Heart right ventricle (tissue), 16 donors: ENCODE measurements at regions not wholly inside any gene's neighbourhood (a gene's known extent, or its start where the extent isn't known, plus 50 kb on each side); places are given as distances from the start of the nearest gene placed in this dataset.

Experiments used
- ATAC-seq, 8 donors: fragments of 200-7000 bp; cut with Tn5 transposase; one replicate each; pipeline ENCODE4 v1.9.1; 2020; ENCODE audit warnings: mild to moderate bottlenecking in 8 of 8, moderate library complexity in 8 of 8, moderate number of reproducible peaks in 1 of 8
- DNase-seq, 2 donors: peaks; one replicate each; pipeline ENCODE4 v3.0.0-alpha.2; 2020
- H3K27ac ChIP-seq, 10 donors: fragments of 200-600 bp; sonication (generic) in 2 of 10; one replicate each; pipeline versions ENCODE4 v1.5.0 to v1.8.0; 2020 to 2022; ENCODE audit warnings: mild to moderate bottlenecking in 3 of 10
- H3K27me3 ChIP-seq, 7 donors: fragments of 200-600 bp; one replicate each; pipeline ENCODE4 v1.8.0; 2021 to 2022; ENCODE audit warnings: mild to moderate bottlenecking in 2 of 7
- H3K36me3 ChIP-seq, 9 donors: fragments of 200-600 bp; sonication (generic) in 1 of 9; one replicate each; pipeline versions ENCODE4 v1.5.0 to v1.8.0; 2020 to 2022; ENCODE audit warnings: mild to moderate bottlenecking in 2 of 9
- H3K4me1 ChIP-seq, 9 donors: fragments of 200-600 bp; sonication (generic) in 1 of 9; one replicate each; pipeline versions ENCODE4 v1.5.0 to v1.8.0; 2020 to 2022; ENCODE audit warnings: mild to moderate bottlenecking in 4 of 9
- H3K4me3 ChIP-seq, 10 donors: fragments of 200-600 bp; sonication (generic) in 2 of 10; one replicate each; pipeline versions ENCODE4 v1.5.0 to v1.8.0; 2020 to 2022; ENCODE audit warnings: mild to moderate bottlenecking in 7 of 10, moderate library complexity in 2 of 10
- H3K9me3 ChIP-seq, 11 donors: fragments of 200-600 bp in 10 of 11; sonication (generic) in 2 of 11; one replicate each; pipeline versions ENCODE4 v1.5.0 to v1.8.0; 2013 to 2022; ENCODE audit warnings: mild to moderate bottlenecking in 2 of 11, control low read depth in 1 of 11, moderate library complexity in 1 of 11
- WGBS, 2 donors: extraction: QIAGEN DNeasy Blood & Tissue Kit; methylation state at CpG; one replicate each; pipeline ENCODE4 v1.1.7; 2013; ENCODE audit warnings: inconsistent platforms in 1 of 2; 5-methylcytosine and 5-hydroxymethylcytosine counted together
- intact Hi-C, 10 donors: fragments of 100-400 bp; cut with DNase I; formaldehyde crosslinking; loops; one replicate each; pipeline versions ENCODE4 v1.11.1 to v1.14.2; 2022
- TF ChIP-seq, protein P1 (sequence below), 9 donors: fragments of 200-600 bp; sonication (generic) in 2 of 9; IDR thresholded peaks; one replicate each; pipeline versions ENCODE4 v1.5.0 to v1.8.0; 2021 to 2022; ENCODE audit warnings: antibody characterized with exemption in 9 of 9, mild to moderate bottlenecking in 5 of 9, moderate library complexity in 1 of 9
- donor health status: Arrhythmogenic right ventricular cardiomyopathy.
- donor health status: ischemic (EF 13 %, LVEDD 7.1; RV severe dilation, severe dysfunction).
- donor health status: healthy with polysubstance abuse.
- donor health status: DM: no; HTN: yes; CAD: no.
- donor health status: DM: no; HTN: no; CAD: no.
- donor health status: ischemic (EF 25% LVEDD 6.9; RV normal size, moderate dysfunction).
- donor health status: ischemic (EF 25% LVEDD 5.7; RV mildly dilated, moderate dysfunction).
- donor health status: healthy.
- donor health status: DM: yes; HTN: yes; CAD: no.
- donor health status: Ischemic cardiomyopathy.
- donor health status: ischemic (EF 35%, LVEDD 5.7; RV mildly dilated, moderate dysfunction).
- donor health status: nonischemic (EF 11% LVEDD 7.7; RV severe dilation, severe dysfunction).
- donor health status: DM: yes; HTN: yes; CAD: no.
- donor health status: PGD.
- donor health status: ischemic (EF 29% LVEDD 5.4; RV normal size, mild dysfunction).
- donor health status: nonischemic (EF 23%, LVEDD 6.1; RV moderate dilation, normal function).

DNA sequence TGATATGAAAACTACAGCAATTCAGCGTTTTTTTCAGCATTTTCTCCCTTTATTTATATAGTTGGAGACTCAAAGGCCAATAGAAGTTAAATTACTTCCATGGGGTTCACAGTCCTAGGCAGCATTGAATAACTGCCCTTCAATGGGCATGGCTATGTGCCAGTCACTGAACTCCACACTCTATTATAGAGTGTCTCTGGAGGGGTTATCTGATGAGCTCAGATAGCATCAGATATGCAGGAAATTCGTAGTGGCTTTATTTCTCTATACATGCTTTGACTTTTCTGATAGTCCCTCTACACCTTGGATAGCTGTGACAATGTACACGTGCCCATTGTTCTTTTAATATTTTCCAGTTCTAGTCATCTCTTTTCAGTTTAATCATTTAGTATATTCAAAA is 396.9 kb upstream of the CBLB start:
- no peaks in the 10 kb centered on the region for H3K27me3 ChIP-seq
- WGBS, 2 donors: 35 to 41% methylated on average over 3 of the region's 3 CpGs
- H3K4me3 ChIP-seq: no peak overlapping the region

DNA sequence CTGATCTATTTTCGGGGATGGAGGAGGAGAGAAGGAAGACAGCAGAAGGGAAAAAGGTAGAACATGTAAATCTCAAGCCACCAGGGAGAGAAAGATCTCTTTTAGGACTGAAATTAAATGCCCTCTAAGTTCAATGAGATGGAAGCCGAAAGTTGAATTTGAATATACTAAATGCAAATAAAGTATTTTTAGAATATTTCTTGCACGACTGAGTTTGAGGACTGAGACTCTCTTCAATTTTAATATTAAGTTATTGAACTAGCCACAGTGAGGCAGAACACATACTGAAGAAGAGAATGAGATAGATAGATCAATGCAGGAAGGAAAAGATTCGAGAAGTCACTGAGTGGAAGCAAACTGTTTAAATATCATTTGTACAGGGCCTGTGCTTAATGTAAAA is 399.9 kb upstream of the CBLB start:
- ATAC-seq: no peak
- no peaks in the 10 kb centered on the region for H3K4me1 ChIP-seq

More for the DNA sequence above, 396.9 kb upstream of the CBLB start:
- TF ChIP-seq, protein P1, sequence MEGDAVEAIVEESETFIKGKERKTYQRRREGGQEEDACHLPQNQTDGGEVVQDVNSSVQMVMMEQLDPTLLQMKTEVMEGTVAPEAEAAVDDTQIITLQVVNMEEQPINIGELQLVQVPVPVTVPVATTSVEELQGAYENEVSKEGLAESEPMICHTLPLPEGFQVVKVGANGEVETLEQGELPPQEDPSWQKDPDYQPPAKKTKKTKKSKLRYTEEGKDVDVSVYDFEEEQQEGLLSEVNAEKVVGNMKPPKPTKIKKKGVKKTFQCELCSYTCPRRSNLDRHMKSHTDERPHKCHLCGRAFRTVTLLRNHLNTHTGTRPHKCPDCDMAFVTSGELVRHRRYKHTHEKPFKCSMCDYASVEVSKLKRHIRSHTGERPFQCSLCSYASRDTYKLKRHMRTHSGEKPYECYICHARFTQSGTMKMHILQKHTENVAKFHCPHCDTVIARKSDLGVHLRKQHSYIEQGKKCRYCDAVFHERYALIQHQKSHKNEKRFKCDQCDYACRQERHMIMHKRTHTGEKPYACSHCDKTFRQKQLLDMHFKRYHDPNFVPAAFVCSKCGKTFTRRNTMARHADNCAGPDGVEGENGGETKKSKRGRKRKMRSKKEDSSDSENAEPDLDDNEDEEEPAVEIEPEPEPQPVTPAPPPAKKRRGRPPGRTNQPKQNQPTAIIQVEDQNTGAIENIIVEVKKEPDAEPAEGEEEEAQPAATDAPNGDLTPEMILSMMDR (IDR thresholded peaks at IDR 0.05): no peak
- DNase-seq (no peak), ATAC-seq (no peak)
- no peaks in the 10 kb centered on the region for H3K4me1 ChIP-seq
- H3K9me3 ChIP-seq: peaks cover 0 to 2% (median 0%) of the 10 kb centered on the region in 11 donors
- intact Hi-C loops: no loop called here
- no peak overlapping the region for H3K27ac ChIP-seq
- no peaks in the 10 kb centered on the region for H3K36me3 ChIP-seq

DNA sequence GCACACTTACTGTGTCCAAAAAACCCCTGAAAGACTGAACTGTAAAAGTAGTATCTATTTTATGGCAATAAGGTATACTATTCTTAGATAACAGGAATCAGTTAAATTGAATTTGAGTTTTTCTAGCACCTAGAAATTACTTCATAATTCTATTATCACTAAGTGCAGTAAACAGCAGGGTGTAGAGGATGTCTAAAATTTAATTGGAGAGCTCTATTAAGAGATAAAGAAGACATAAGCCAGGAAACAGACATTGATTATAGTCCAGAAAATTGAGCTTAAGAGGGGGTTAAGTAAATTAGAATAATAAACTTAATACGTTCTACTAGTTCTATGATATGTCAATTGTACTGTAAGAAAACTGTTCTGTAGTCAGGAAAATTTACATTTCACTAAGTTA is 403.5 kb upstream of the CBLB start:
- no peak overlapping the region for H3K4me3 ChIP-seq
- no peaks in the 10 kb centered on the region for H3K36me3 ChIP-seq
- DNase-seq (no peak), ATAC-seq (no peak)
- no peaks in the 10 kb centered on the region for H3K27me3 ChIP-seq
- TF ChIP-seq, protein P1 (IDR thresholded peaks at IDR 0.05): no peak
- no peaks in the 10 kb centered on the region for H3K9me3 ChIP-seq
- intact Hi-C loops: no loop called here
- 82 to 90% methylated on average over 1 of the region's 1 CpG for WGBS, 2 donors
- H3K27ac ChIP-seq: no peak overlapping the region
- H3K4me1 ChIP-seq: no peaks in the 10 kb centered on the region

More for the DNA sequence above, 399.9 kb upstream of the CBLB start:
- 91 to 93% methylated on average over 4 of the region's 4 CpGs for WGBS, 2 donors
- no peak overlapping the region for H3K27ac ChIP-seq
- H3K36me3 ChIP-seq: no peaks in the 10 kb centered on the region
- intact Hi-C loops: no loop called here
- no peak for DNase-seq
- no peaks in the 10 kb centered on the region for H3K27me3 ChIP-seq
- H3K4me3 ChIP-seq: no peak overlapping the region
- H3K9me3 ChIP-seq: peaks cover 0 to 2% (median 0%) of the 10 kb centered on the region in 11 donors
- TF ChIP-seq, protein P1 (IDR thresholded peaks at IDR 0.05): no peak

DNA sequence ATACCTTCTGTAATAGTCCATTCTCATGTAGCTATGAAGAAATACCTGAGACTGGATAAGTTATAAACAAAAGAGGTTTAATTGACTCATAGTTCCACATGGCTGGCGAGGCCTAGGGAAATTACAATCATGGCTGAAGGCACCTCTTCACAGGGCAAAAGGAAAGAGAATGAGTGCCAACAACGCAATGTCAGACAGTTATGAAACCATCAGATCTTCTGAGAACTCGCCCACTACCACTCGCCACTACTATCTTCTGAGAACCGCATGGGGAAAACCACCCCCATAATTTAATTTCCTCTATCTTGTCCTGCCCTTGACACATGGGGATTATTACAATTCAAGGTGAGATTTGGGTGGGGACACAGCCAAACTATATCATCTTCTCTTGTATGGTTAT is 406.8 kb upstream of the CBLB start:
- Histone ChIP-seq H3K27ac (no peak overlapping the region), H3K4me1 (no peaks in the 10 kb centered on the region), H3K27me3 (no peaks in the 10 kb centered on the region), H3K4me3 (no peak overlapping the region), H3K36me3 (no peaks in the 10 kb centered on the region), H3K9me3 (no peaks in the 10 kb centered on the region)
- 58% methylated on average over 5 of the region's 5 CpGs for WGBS, 2 donors
- intact Hi-C loops: no loop called here
- no peak for DNase-seq
- ATAC-seq: no peak
- TF ChIP-seq, protein P1 (IDR thresholded peaks at IDR 0.05): no peak

DNA sequence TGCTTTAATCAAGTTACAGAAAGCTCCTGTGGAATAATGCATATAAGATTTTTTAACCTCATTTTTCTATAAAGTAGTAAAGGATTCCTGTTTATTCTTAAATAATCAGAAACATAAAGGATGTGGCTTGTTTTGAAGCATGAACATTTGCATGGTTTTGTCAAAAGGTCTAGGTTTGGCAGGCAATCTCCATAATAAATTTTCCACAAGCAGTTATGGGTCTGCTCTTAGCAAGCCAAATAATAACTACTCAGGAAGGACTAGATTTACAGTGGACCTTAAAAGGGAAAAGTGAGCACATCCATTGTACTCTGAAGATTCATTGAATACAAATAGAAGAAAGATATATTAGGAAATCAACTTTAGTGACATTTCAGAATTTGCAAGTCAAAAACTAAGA is 407.3 kb upstream of the CBLB start:
- Histone ChIP-seq H3K27ac (no peak overlapping the region), H3K36me3 (no peaks in the 10 kb centered on the region), H3K4me1 (no peaks in the 10 kb centered on the region), H3K4me3 (no peak overlapping the region), H3K9me3 (no peaks in the 10 kb centered on the region), H3K27me3 (no peaks in the 10 kb centered on the region)
- DNase-seq (no peak), ATAC-seq (no peak)
- intact Hi-C loops: no loop called here
- TF ChIP-seq, protein P1 (IDR thresholded peaks at IDR 0.05): no peak
